AG04450 (cell line): ENCODE measurements at regions not wholly inside any gene's neighbourhood (a gene's known extent, or its start where the extent isn't known, plus 50 kb on each side); places are given as distances from the start of the nearest gene placed in this dataset.

ENCODE experiments used
- CTCF ChIA-PET: fragments of 300-600, 350-600 bp; formaldehyde crosslinking; extraction: SDS; loops from one replicate; lab custom pipeline; 2022; ENCODE audit warnings: antibody characterized with exemption, inconsistent platforms; lab: Charles Lee
- POLR2A ChIA-PET: fragments of 350-600 bp; formaldehyde crosslinking; extraction: SDS; loops from one replicate; lab custom pipeline; 2021; ENCODE audit warnings: antibody characterized with exemption, inconsistent platforms; lab: Yijun Ruan, JAX
- DNase-seq: peaks from one replicate; pipeline ENCODE4 v3.0.0-alpha.2; 2011; ENCODE audit warnings: low read depth, low spot score
- H3K27ac ChIP-seq: one replicate; pipeline ENCODE4 v1.5.1; 2012; ENCODE audit warnings: low read depth, low read length, control low read depth
- H3K27me3 ChIP-seq: one replicate; pipeline ENCODE4 v1.6.0; 2012; ENCODE audit warnings: low read length; ENCODE audit not compliant: control insufficient read depth, insufficient read depth
- H3K4me3 ChIP-seq: 2 replicates; pipeline ENCODE4 v1.5.1; 2011; ENCODE audit warnings: mild to moderate bottlenecking, low read depth, low read length, control low read depth
- H3K9me3 ChIP-seq: 2 replicates; pipeline ENCODE4 v1.5.1; 2012; ENCODE audit warnings: low read length; ENCODE audit not compliant: control insufficient read depth, insufficient read depth
- CTCF ChIP-seq: IDR thresholded peaks from 2 replicates; pipeline ENCODE4 v1.5.1; 2011; ENCODE audit warnings: low read depth, low read length, control low read depth, inconsistent platforms

GRCh38 chr2:64914735-64915509 lies 74.3 kb upstream of the SLC1A4 start:
- TF ChIP-seq CTCF = no peak
- ChIA-PET CTCF (interaction anchor here (0.6 to 5.7 kb wide), 6 partner anchors 42 to 361 kb away, joined by 3 to 85 read pairs (median 10); no protein-coding TSS in a partner anchor), POLR2A (interaction anchor here (0.6 to 1.2 kb wide), 2 partner anchors 74 to 312 kb away, joined by 3 to 4 read pairs; partner anchors contain the start of gene ACTR2)
- Histone ChIP-seq H3K27ac (no peak overlapping the region), H3K27me3 (peaks cover 25% of the 10 kb centered on the region), H3K4me3 (no peak overlapping the region), H3K9me3 (peaks cover 7% of the 10 kb centered on the region; the same call in 1 of the 2 replicates)
- DNase-seq = peak; percentile 55

- Histone ChIP-seq H3K27me3 (peaks cover 19% of the 10 kb centered on the region), H3K4me3 (no peak overlapping the region), H3K9me3 (peaks cover 7% of the 10 kb centered on the region; the same call in 1 of the 2 replicates), H3K27ac (no peak overlapping the region)
- TF ChIP-seq CTCF = no peak
- no peak for DNase-seq
- ChIA-PET CTCF (interaction anchor here (0.6 to 5.7 kb wide), 6 partner anchors 42 to 362 kb away, joined by 3 to 85 read pairs (median 10); no protein-coding TSS in a partner anchor), POLR2A (interaction anchor here (0.6 to 1.2 kb wide), 2 partner anchors 73 to 312 kb away, joined by 3 to 4 read pairs; partner anchors contain the start of gene ACTR2)
Measured at GRCh38 chr2:64915510-64915900, 73.7 kb upstream of the SLC1A4 start.

GRCh38 chr2:64918220-64918886 lies 70.8 kb upstream of the SLC1A4 start:
- no peak overlapping the region for H3K27ac ChIP-seq
- ChIA-PET CTCF (interaction anchor here (0.5 to 5.7 kb wide), 43 partner anchors 10 to 678 kb away, joined by 3 to 85 read pairs (median 4); partner anchors contain the start of genes CEP68 and SLC1A4), POLR2A (interaction anchor here (0.5 to 2.4 kb wide), 3 partner anchors 70 to 309 kb away, joined by 3 to 9 read pairs (median 3); partner anchors contain the start of gene ACTR2)
- DNase-seq = no peak
- peaks cover 7% of the 10 kb centered on the region; the same call in 1 of the 2 replicates for H3K9me3 ChIP-seq
- TF ChIP-seq CTCF = no peak
- H3K4me3 ChIP-seq = no peak overlapping the region; the same call in 1 of the 2 replicates
- peaks cover 16% of the 10 kb centered on the region for H3K27me3 ChIP-seq

GRCh38 chr2:64919261-64919660 lies 69.9 kb upstream of the SLC1A4 start:
- POLR2A ChIA-PET = interaction anchor here (2.4 kb wide), 1 partner anchor 69 kb away, joined by 9 read pairs; no protein-coding TSS in a partner anchor
- Histone ChIP-seq H3K27me3 (peaks cover 15% of the 10 kb centered on the region), H3K9me3 (peaks cover 7% of the 10 kb centered on the region; the same call in 1 of the 2 replicates), H3K4me3 (no peak overlapping the region), H3K27ac (no peak overlapping the region)
- CTCF ChIA-PET = interaction anchor here (0.6 to 5.7 kb wide), 7 partner anchors 13 to 268 kb away, joined by 3 to 85 read pairs (median 16); partner anchors contain the start of gene SLC1A4
- DNase-seq = no peak
- no peak for TF ChIP-seq CTCF
